ENCODE measurements at regions not wholly inside any gene's neighbourhood (a gene's known extent, or its start where the extent isn't known, plus 50 kb on each side); places are given as distances from the start of the nearest gene placed in this dataset.
A peak's percentile ranks its signal among the peaks of the same experiment; 100 is the strongest.

DNA sequence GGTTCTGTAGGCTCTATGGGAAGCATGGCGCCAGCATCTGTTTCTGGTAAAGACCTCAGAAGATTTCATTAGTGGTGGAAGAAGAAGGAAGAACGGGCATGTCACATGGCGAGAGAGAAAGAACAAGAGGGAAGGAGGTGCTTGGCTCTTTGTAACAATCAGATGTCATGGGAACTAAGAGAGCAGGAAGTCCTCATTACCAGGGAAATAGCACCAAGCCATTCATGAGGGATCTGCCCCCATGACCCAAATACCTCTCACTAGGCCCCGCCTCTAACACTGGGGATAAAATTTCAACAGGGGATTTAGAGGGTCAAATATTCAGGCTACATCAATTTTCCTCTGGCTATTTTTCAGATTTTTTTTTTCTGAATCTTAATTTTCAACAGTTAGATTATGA lies 954.3 kb downstream of the SQOR start:
- DNase-seq (ENCODE audit: low read depth in 4 of 4, low spot score in 2 of 4), result no peak

DNA sequence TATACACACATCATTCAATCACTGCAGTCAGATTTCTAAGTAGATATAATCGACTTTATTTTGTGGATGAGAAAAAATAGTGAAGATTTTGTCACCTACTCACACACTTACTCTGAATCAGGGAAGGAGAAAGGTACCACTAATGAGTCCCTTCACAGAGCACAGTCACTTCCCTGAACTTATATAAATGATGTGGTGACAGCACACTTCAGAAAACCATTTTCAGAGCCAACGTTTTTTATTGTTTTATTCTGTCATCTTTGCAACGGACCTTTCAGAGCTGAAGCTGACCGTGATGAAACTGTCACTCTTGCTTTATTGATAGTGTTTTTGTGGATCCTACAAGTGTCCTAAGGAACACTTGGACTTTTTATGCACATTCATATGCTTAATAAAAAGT lies 956.6 kb downstream of the SQOR start:
- no peak for DNase-seq (ENCODE audit: low read depth in 4 of 4, low spot score in 2 of 4)

- no peak for DNase-seq (ENCODE audit: low read depth in 4 of 4, low spot score in 2 of 4)
Measured at GRCh38 chr15:46595016-46595415, 960.2 kb downstream of the SQOR start.

DNA sequence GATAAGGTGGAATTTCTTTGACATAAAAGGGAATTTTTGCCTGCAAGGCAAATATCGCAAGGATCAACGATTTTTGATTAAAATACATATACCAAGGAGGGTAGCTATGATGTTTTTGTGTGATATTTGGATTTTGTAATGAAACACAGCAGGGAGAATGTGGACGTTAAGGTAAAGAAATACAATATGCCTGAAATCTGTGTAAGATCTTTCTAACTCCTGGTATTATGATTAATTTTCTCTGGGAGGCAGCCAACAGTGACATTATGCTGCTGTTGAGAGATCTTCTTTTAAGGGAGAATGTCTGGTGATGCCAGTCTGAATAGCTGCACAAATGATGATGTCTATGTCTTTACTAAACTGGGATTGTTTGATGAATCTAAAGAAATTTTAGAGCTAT lies 972.2 kb downstream of the SQOR start:
- DNase-seq (ENCODE audit: low read depth in 4 of 4, low spot score in 2 of 4), result no peak

DNA sequence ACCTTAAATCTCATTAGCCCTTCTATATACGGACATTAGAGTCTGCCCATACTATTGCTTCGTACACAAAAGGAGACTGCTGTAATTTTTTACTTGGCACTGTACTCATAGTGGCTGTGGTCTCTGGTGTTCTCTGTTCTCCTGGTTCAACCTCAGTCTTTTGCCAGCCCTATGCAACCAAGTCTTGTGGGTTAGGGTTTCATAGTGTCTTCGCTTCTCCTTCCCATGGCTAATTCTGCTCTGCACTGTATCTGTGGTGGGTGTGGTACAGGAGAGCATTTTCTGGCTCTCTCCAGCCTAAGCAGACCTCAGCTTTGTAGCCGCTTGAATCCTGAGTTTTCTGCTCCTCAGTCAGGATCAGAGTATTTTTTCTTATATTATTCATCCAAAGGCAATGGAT lies 981.2 kb downstream of the SQOR start:
- DNase-seq (ENCODE audit: low read depth in 4 of 4, low spot score in 2 of 4), result no peak

DNA sequence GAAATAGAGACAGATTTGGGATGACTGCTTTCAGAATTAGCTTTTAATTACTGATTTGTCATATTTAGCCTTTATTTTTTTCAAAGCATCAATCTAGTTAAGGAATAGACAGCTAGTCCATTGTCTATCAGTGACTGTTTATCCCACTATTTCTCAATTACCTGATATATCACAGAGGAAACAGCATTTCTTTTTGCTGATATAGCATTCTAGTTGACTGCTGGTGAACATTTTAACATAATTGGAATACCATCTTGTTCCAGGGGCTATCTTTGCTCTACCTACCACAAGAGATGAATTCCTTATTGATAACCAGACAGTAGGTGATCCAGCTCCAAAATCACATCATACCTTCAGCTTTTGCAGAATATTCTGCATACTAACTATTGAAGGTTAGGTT lies 982.7 kb downstream of the SQOR start:
- DNase-seq (ENCODE audit: low read depth in 4 of 4, low spot score in 2 of 4), result no peak

- no peak for DNase-seq (ENCODE audit: low read depth in 4 of 4, low spot score in 2 of 4)
Measured at GRCh38 chr15:46618984-46619383, 984.2 kb downstream of the SQOR start.

- no peak for DNase-seq (ENCODE audit: low read depth in 4 of 4, low spot score in 2 of 4)
Measured at GRCh38 chr15:46620392-46621013, 985.7 kb downstream of the SQOR start.

- DNase-seq (ENCODE audit: low read depth in 4 of 4, low spot score in 2 of 4), result no peak
Measured at GRCh38 chr15:46622851-46623250, 988.0 kb downstream of the SQOR start.

DNA sequence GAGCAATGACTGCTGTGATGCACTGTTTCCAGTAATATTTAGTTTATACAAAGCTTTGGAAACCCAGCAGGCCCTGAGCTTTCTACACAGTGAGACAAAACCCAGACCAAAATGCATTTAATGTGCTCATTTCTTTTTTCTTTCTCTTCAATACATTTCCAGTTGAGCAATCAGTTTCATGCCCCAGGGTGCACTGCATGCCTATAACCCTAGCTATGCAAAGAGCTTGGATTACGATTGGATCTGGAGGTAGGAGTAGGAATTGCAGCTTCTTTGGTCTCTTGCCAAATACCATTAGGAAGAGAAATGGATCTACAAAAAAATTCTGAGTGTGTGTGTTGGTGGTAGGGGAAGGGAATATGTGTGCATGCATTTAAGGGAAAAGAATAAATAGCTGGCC lies 1001.4 kb downstream of the SQOR start:
- no peak for DNase-seq (ENCODE audit: low read depth in 4 of 4, low spot score in 2 of 4)

DNA sequence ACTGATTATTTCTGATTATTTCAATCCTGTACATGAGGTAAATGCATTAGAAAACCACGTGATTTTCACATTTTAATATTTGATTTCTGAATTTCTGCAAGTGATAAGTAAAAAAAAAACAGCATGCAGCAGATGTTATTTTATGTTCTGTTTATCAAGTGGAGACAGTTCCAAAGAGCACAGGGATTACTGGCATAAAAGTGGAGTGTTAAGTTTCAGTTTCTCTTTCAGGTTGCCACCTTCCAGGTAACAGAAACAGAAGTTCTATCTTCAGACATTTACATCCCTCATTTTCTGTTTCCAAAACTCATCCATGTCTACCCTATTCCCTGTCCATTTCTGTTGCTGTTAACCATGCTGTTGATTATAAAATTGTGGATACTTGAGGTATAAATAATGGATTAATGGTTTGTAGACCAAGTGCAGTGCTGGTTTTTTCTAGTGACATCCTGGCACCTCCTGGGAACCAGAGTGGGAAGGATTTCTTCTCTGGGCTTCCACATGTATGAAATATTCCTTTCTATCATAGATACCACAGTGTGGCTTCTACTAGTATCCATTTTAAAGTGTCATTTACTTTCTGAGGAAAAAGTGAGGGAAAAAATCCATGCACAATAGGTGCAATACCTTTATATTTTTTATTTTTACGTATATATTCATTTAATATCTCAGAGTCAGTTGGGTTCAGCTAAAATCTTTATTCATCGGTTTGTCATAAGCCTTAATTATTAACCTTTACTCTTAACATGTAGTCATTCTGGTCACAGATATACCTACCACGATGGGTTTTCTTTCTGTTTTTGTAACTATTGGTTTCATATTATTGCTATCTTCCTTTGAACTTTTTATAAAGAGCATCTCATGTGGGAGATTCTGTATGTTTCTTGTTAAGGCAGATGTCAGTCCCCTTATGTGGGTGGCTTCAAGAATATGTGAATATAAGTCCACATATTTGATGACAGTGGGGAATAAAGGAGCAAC lies 1010.0 kb downstream of the SQOR start:
- no peak for DNase-seq (ENCODE audit: low read depth in 4 of 4, low spot score in 2 of 4)

- DNase-seq (ENCODE audit: low read depth in 4 of 4, low spot score in 2 of 4), result no peak
Measured at GRCh38 chr15:46646490-46646889, 1011.7 kb downstream of the SQOR start.

DNA sequence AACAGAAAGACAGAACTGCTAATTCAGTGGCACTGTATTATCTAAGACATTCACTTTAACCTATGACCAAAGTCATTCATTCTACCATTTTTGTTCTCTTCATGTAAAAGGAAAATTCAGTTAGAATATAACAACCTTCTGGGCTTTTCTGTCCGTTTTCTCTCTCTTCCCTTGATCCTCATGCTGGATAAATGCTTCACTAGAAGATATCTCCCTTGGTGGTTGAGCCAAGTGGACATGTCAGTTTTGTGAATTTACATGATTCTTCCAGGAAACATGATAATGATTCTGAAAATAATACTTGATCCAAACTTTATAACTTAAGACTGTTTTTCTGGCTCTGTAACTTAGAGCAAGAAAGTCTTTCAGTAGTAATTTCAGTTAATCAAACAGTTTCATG lies 1012.2 kb downstream of the SQOR start:
- DNase-seq (ENCODE audit: low read depth in 4 of 4, low spot score in 2 of 4), result no peak

- DNase-seq (ENCODE audit: low read depth in 4 of 4, low spot score in 2 of 4), result peak in 1 of 4 donors; percentile 21
Measured at GRCh38 chr15:46652266-46652665, 1017.4 kb downstream of the SQOR start.

- no peak for DNase-seq (ENCODE audit: low read depth in 4 of 4, low spot score in 2 of 4)
Measured at GRCh38 chr15:46654993-46655392, 1020.2 kb downstream of the SQOR start.

DNA sequence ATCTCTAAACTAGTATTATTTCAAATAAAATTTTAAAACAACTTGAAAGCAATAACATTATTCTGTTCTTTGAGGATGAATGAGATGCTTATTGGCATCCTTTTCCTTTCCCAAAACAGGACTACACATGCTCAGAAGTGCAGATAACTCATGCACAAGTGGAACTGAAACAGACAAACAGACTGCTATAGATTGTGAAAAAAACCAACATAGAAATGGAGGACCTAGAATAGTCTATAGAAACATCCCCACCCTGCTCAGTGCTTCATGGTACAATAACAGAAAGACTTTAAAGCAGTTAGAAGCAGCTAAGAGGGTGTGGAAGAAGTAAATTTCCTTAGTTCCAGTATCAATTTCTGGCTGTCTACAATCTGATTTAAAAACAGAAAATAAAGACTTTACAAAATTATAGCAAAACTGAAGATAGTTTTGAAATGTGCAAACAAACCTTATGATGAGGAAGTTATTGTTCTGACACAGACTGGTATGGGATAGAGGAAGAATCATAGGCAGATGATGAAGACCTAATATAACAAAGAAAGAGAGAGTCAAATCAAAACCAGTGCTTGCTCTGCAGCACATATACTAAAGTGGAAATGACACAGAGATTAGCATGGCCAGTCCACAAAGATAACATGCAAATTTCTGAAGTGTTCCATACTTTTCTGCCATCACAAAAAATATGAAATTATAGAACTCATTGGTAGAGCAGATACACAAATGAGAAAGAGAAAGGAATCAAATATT lies 1025.4 kb downstream of the SQOR start:
- no peak for DNase-seq (ENCODE audit: low read depth in 4 of 4, low spot score in 2 of 4)

- DNase-seq (ENCODE audit: low read depth in 4 of 4, low spot score in 2 of 4), result no peak
Measured at GRCh38 chr15:46670258-46670657, 1035.4 kb downstream of the SQOR start.

GRCh38 chr15:46671336-46671735 lies 1036.5 kb downstream of the SQOR start:
- no peak for DNase-seq (ENCODE audit: low read depth in 4 of 4, low spot score in 2 of 4)

DNA sequence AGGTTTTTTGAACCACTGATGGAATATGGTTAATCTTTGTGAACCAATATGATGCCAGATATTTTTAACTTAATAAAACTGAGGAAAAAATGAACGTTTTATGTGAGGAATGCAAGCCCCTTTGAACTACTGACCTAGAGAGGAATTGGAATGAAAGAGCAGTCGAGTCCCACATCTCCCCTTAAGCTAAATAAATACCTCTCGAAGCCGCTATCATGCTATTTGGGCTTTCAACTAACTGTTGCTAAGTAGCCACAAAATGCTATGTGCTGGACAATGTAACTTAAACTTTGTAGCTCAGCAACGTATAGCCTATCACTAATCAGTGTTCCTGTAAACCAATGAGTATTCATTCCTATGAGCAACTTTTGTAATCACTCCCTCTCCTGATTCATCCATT lies 1037.2 kb downstream of the SQOR start:
- no peak for DNase-seq (ENCODE audit: low read depth in 4 of 4, low spot score in 2 of 4)

DNA sequence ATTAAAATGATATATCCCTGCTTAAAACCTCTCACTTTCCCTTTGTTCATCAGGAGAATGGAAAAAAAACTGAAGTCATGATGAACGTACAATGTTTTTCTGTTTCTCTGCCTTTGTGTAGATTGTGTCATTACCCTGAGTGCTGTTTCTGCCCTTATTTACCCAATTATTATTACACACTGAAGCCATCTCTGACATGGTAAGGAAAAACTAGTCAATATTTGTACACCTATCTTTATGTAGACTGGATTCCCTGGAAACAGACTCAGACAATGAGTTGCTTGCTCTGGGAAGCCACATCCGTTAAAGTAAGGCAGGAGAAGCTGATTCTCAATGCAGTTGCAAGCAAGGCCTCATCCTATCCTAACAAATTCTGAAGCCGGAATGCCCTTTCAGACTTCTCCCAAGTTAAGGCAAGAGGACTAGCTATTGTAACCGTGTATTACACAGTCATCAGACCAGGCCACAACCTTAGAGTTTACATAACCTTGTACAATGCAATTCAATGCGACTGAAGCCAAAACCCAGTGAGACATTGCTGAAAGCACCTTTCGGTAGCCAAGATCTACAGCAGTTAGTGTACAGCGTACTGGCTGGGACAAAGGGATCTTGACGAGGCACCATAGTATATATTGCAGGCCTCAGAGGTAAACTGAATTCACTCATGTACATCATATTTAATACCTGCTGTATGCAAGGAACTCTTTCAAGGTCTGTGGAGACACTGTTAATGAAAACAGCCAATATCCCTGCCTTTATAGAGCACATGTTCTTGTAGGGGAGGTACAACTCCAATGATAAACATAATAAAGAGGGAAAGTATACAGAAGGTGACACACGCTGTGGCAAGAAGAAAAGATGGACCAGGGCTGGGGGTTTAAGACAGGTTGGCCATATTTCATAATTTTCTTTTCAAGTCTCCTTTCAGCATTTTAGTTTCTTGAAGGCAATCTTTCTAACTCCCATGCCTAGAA lies 1040.8 kb upstream of the SEMA6D start:
- no peak for DNase-seq (ENCODE audit: low read depth in 4 of 4, low spot score in 2 of 4)
